Heart left ventricle (tissue), 13 donors: ENCODE measurements at regions not wholly inside any gene's neighbourhood (a gene's known extent, or its start where the extent isn't known, plus 50 kb on each side); places are given as distances from the start of the nearest gene placed in this dataset.

ENCODE experiments used
- POLR2A ChIP-seq, 2 donors: fragments of 450-650 bp; IDR thresholded peaks; one replicate each; pipeline ENCODE4 v1.6.1; 2017; ENCODE audit warnings: antibody characterized with exemption in 2 of 2, mild to moderate bottlenecking in 2 of 2, moderate library complexity in 2 of 2
- TF ChIP-seq, protein P1 (sequence below), 12 donors: fragments of 200-600 bp; sonication (generic) in 4 of 12; IDR thresholded peaks; one replicate each; pipeline versions ENCODE4 v1.5.0 to v1.8.0; 2018 to 2022; ENCODE audit warnings: antibody characterized with exemption in 12 of 12, mild to moderate bottlenecking in 5 of 12
- donor health status: ischemic (EF 13 %, LVEDD 7.1; RV severe dilation, severe dysfunction).
- donor health status: DM: no; HTN: yes; CAD: no.
- donor health status: DM: no; HTN: no; CAD: no.
- donor health status: ischemic (EF 25% LVEDD 6.9; RV normal size, moderate dysfunction).
- donor health status: ischemic (EF 25% LVEDD 5.7; RV mildly dilated, moderate dysfunction).
- donor health status: ischemic (EF 35%, LVEDD 5.7; RV mildly dilated, moderate dysfunction).
- donor health status: nonischemic (EF 11% LVEDD 7.7; RV severe dilation, severe dysfunction).
- donor health status: DM: yes; HTN: yes; CAD: no.
- donor health status: PGD.
- donor health status: ischemic (EF 29% LVEDD 5.4; RV normal size, mild dysfunction).
- donor health status: nonischemic (EF 23%, LVEDD 6.1; RV moderate dilation, normal function).

DNA sequence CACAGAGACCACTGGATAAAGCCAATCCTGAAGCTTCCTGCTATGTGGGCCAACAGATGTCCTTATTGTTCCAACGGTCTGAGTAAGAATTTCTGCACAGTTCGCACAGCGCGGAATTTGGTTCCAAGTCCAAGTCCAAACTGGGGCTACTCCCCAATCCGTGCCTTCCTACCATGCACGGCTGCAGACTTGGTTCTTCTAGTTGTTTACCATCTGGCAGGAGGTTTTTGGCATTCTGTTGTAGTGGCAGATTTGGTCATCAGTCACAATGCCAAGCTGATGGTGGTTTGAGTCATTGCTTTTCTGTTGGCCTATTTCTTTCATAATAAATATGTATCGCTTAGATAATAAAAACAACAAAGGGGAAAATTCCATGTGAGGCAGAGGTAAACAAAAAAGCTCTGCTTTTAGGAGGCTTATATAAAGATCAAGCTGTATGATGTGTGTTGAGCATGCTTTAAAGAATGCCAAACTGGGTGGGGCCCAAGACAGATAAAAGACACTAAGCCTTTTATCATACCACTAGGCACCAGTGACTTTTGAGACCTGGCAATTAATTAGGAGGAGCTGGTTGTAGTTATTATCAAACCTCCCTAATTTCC lies 52.5 kb upstream of the SYN3 start:
- TF ChIP-seq, protein P1, sequence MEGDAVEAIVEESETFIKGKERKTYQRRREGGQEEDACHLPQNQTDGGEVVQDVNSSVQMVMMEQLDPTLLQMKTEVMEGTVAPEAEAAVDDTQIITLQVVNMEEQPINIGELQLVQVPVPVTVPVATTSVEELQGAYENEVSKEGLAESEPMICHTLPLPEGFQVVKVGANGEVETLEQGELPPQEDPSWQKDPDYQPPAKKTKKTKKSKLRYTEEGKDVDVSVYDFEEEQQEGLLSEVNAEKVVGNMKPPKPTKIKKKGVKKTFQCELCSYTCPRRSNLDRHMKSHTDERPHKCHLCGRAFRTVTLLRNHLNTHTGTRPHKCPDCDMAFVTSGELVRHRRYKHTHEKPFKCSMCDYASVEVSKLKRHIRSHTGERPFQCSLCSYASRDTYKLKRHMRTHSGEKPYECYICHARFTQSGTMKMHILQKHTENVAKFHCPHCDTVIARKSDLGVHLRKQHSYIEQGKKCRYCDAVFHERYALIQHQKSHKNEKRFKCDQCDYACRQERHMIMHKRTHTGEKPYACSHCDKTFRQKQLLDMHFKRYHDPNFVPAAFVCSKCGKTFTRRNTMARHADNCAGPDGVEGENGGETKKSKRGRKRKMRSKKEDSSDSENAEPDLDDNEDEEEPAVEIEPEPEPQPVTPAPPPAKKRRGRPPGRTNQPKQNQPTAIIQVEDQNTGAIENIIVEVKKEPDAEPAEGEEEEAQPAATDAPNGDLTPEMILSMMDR (IDR thresholded peaks at IDR 0.05), result no peak
- TF ChIP-seq POLR2A (IDR thresholded peaks at IDR 0.05), result no peak
